ENCODE measurements at regions not wholly inside any gene's neighbourhood (a gene's known extent, or its start where the extent isn't known, plus 50 kb on each side); places are given as distances from the start of the nearest gene placed in this dataset.

- no peak for DNase-seq
These were observed 106.0 kb downstream of the PALM2AKAP2 start for GRCh38 chr9:109886041-109886440.

- DNase-seq: no peak
These were observed 106.6 kb downstream of the PALM2AKAP2 start for GRCh38 chr9:109886617-109887016.

- DNase-seq: no peak
These were observed 107.1 kb downstream of the PALM2AKAP2 start for GRCh38 chr9:109887079-109887478.

- DNase-seq: no peak
These were observed 108.7 kb downstream of the PALM2AKAP2 start for GRCh38 chr9:109888695-109889094.

- DNase-seq: peak; percentile 17
These were observed 109.5 kb downstream of the PALM2AKAP2 start for GRCh38 chr9:109889456-109889855.

GRCh38 chr9:109893241-109893640 is 113.2 kb downstream of the PALM2AKAP2 start:
- DNase-seq: no peak

GRCh38 chr9:109894473-109894872 is 114.5 kb downstream of the PALM2AKAP2 start:
- no peak for DNase-seq

GRCh38 chr9:109894921-109895758 is 115.1 kb downstream of the PALM2AKAP2 start:
- no peak for DNase-seq

GRCh38 chr9:109901201-109901600 is 121.2 kb downstream of the PALM2AKAP2 start:
- DNase-seq: no peak

GRCh38 chr9:109903515-109904138 is 123.6 kb downstream of the PALM2AKAP2 start:
- peak; percentile 71 for DNase-seq

GRCh38 chr9:109904666-109905065 is 124.7 kb downstream of the PALM2AKAP2 start:
- DNase-seq: no peak

- no peak for DNase-seq
These were observed 125.5 kb downstream of the PALM2AKAP2 start for GRCh38 chr9:109905472-109905871.

GRCh38 chr9:109906766-109907382 is 126.9 kb downstream of the PALM2AKAP2 start:
- no peak for DNase-seq

GRCh38 chr9:109907400-109907799 is 127.4 kb downstream of the PALM2AKAP2 start:
- DNase-seq: no peak

- no peak for DNase-seq
These were observed 127.9 kb downstream of the PALM2AKAP2 start for GRCh38 chr9:109907810-109908458.

- DNase-seq: no peak
These were observed 128.7 kb downstream of the PALM2AKAP2 start for GRCh38 chr9:109908459-109909390.

- no peak for DNase-seq
These were observed 130.9 kb downstream of the PALM2AKAP2 start for GRCh38 chr9:109910671-109911518.

- no peak for DNase-seq
These were observed 132.1 kb downstream of the PALM2AKAP2 start for GRCh38 chr9:109912082-109912582.

GRCh38 chr9:109912726-109913460 is 132.9 kb downstream of the PALM2AKAP2 start:
- no peak for DNase-seq

GRCh38 chr9:109913461-109913810 is 133.4 kb downstream of the PALM2AKAP2 start:
- DNase-seq: no peak
